Right cardiac atrium (tissue), 5 donors: ENCODE measurements at regions not wholly inside any gene's neighbourhood (a gene's known extent, or its start where the extent isn't known, plus 50 kb on each side); places are given as distances from the start of the nearest gene placed in this dataset.

Experiments used
- ATAC-seq, 2 donors: fragments of 200-7000 bp; cut with Tn5 transposase; one replicate each; pipeline versions ENCODE4 v1.8.0 to v1.9.1; 2020; ENCODE audit warnings: moderate library complexity in 2 of 2, mild to moderate bottlenecking in 1 of 2
- DNase-seq, 3 donors: peaks; one replicate each; pipeline ENCODE4 v3.0.0-alpha.2; 2020
- H3K27ac ChIP-seq: one replicate; pipeline ENCODE4 v1.5.1; 2013; ENCODE audit warnings: mild to moderate bottlenecking, low read length, control low read depth, moderate library complexity
- H3K27me3 ChIP-seq: one replicate; pipeline ENCODE4 v1.6.1; 2013; ENCODE audit not compliant: control insufficient read depth, insufficient read depth
- H3K4me1 ChIP-seq: one replicate; pipeline ENCODE4 v1.6.1; 2013; ENCODE audit warnings: low read length; ENCODE audit not compliant: control insufficient read depth, insufficient read depth
- H3K4me3 ChIP-seq: one replicate; pipeline ENCODE4 v1.5.1; 2013; ENCODE audit warnings: low read length, control low read depth
- H3K9me3 ChIP-seq: one replicate; pipeline ENCODE4 v1.6.1; 2013; ENCODE audit warnings: low read length; ENCODE audit not compliant: control insufficient read depth
- WGBS: extraction: QIAGEN DNeasy Blood & Tissue Kit; methylation state at CpG from one replicate; pipeline ENCODE4 v1.1.7; 2013; 5-methylcytosine and 5-hydroxymethylcytosine counted together
- intact Hi-C, 4 donors: fragments of 100-400 bp; cut with DNase I; formaldehyde crosslinking; loops; one replicate each; pipeline versions ENCODE4 v1.11.0 to v1.14.0; 2022 to 2023
- donor health status: healthy with polysubstance abuse.
- donor health status: DM: no; HTN: yes; CAD: no.
- donor health status: DM: no; HTN: no; CAD: no.
- donor health status: DM: no; HTN: yes; CAD: no; lungs with severe emphysema.
- donor health status: DM: yes; HTN: yes; CAD: no.

DNA sequence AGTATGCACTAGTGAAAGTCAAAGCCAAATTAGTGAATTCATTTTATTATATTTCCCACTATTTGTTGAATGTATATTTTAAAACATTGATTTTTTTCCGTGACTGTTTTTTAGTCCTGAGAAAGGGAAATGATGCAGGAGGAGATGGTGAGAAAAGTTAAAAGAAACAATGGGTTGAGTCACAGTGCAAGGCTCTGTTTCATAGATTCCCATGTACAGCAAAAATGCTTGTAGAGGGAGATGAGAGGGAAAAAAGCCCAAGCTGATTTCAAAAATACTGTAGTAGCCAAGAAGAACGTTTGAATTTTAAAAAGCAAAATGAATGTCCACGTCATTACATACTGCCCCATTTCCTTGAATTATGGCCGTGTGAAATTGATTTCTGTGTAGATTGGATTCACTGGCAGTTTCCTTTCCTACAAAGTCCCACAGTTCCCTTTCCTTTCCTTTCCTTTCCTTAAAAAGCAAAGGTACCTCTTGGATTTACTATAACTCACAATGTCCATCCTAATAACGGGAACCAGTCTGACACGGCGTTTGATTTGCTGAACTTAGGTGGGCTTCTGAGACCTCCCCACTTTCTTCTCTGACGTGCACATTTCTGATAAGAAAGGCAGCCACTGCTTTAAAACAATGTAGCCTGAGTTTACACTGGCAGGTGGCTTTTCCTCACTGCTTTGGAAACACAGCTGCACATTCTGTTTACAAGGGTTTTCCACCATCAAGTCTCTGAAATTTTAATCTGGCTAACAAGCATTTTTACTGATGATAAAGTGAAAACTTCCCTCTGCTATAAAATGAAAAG, 63.7 kb downstream of the SPCS3 start:
- Histone ChIP-seq H3K4me1 (no peaks in the 10 kb centered on the region), H3K4me3 (peak overlapping the region; percentile 31), H3K9me3 (no peaks in the 10 kb centered on the region), H3K27ac (no peak overlapping the region), H3K27me3 (no peaks in the 10 kb centered on the region)
- no peak for DNase-seq
- WGBS: 20% methylated on average over 8 of the region's 8 CpGs
- intact Hi-C loops: loop anchor here in 1 of 4 donors (5.0 kb wide), 1 partner anchor 659 kb away; no protein-coding TSS in a partner anchor
- peak; percentile 59 to 94 for ATAC-seq

DNA sequence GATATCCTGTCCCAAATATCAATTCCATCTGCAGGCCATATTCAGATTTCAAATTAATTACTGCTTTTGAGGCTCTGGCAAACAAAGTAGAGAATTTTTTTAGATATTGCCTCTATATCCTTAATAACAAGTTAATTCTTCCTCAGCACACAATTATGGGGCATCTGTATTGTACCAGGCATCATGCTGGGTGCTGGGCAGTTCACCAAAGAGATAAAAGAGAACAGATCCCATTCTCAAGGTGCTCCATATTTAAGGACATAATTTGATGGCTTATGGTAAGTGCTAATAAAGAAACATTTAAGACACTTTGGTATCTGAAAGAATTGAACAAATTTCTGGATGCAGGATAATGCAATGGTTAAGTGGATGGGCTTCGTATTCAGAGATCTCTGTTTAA, 65.8 kb downstream of the SPCS3 start:
- Histone ChIP-seq H3K9me3 (no peaks in the 10 kb centered on the region), H3K4me1 (no peaks in the 10 kb centered on the region), H3K27ac (no peak overlapping the region), H3K4me3 (no peak overlapping the region), H3K27me3 (no peaks in the 10 kb centered on the region)
- intact Hi-C loops: no loop called here
- ATAC-seq (no peak), DNase-seq (no peak)
- 89% methylated on average over 1 of the region's 1 CpG for WGBS

DNA sequence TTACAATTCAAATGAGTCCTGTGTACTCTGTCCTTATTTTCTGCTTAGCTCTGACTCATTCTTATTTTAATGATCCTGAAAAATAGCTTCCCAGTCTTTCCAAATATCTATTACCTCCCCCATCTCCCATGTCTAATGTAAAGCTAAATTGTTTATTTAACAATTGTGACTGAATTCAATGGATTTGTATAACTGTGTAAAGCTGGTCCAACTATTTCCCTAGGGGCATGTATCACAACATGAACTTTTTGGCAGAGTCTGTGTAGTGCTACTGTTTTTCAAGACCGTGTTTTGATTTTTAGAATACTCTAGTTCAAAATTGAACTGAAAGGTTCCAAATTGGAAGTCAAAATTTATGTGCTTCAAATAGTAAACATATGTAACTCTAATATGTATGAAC, 67.8 kb downstream of the SPCS3 start:
- ATAC-seq (no peak), DNase-seq (no peak)
- Histone ChIP-seq H3K9me3 (no peaks in the 10 kb centered on the region), H3K4me3 (no peak overlapping the region), H3K27ac (no peak overlapping the region), H3K27me3 (no peaks in the 10 kb centered on the region), H3K4me1 (no peaks in the 10 kb centered on the region)
- WGBS: 33% methylated on average over 1 of the region's 1 CpG
- intact Hi-C loops: no loop called here

DNA sequence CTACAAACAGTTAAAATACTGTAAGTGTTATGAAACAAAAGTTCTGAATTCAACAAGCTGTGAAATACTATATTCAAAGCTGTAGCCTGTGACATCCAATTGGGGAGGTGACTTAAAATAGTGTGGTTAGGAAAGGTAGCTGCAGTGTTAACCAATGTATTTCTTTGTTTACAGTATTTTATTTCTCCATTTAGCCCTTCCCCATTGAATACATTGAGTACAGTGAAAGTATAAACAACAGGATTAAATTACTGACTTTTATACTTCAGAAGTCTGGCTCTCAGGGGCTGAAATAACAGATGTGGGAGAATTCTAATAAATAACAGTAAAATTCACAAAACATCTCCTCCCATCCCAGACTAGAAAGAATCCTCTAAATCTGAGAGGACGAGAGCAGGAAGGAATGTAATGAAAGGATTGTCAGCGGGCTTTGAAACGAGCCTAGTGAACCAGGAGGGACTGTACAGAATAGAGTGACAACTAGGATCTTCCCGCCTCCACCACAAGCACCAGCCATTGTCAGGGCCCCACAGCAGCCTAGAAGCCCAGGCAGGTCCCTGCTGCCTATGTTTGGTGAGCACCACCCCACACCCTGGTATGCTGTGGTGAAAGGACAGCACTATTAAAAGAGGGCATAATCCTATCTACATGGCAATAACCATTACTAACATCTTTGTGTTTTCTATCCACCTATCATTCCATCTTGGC, 73.7 kb downstream of the SPCS3 start:
- H3K27ac ChIP-seq: no peak overlapping the region
- no peaks in the 10 kb centered on the region for H3K9me3 ChIP-seq
- DNase-seq (no peak), ATAC-seq (no peak)
- no peak overlapping the region for H3K4me3 ChIP-seq
- intact Hi-C loops: no loop called here
- WGBS: 52% methylated on average over 4 of the region's 4 CpGs
- H3K4me1 ChIP-seq: no peaks in the 10 kb centered on the region
- no peaks in the 10 kb centered on the region for H3K27me3 ChIP-seq

DNA sequence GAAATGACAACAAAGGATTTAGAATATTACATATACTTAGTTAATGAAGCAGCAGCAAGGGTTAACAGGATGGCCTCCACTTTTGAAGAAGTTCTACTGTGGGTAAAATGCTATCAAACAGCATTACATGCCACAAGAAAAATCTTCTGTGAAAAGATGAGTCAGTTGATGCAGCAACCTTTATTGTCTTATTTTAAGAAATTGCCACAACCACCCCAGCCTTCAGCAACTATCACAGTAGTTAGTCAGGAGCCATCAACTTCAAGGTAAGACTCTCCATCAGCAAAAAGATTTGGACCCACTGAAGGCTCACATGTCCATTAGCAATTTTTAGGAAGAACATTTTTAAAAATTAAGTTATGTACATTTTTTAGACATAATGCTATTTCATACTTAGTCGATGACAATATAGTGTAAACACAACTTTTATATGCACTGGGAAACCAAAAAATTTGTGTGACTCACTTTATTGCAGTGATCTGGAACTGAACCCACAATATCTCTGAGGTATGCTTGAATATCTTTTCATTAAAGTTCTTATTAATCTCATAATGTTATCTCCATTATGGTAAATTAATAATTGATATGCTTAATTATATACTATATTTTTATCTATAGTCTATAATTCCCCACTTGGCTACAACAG, 81.2 kb downstream of the SPCS3 start:
- Histone ChIP-seq H3K4me3 (no peak overlapping the region), H3K9me3 (no peaks in the 10 kb centered on the region), H3K27ac (no peak overlapping the region), H3K27me3 (no peaks in the 10 kb centered on the region), H3K4me1 (no peaks in the 10 kb centered on the region)
- intact Hi-C loops: no loop called here
- WGBS: 84% methylated on average over 1 of the region's 1 CpG
- no peak for ATAC-seq
- DNase-seq: no peak

DNA sequence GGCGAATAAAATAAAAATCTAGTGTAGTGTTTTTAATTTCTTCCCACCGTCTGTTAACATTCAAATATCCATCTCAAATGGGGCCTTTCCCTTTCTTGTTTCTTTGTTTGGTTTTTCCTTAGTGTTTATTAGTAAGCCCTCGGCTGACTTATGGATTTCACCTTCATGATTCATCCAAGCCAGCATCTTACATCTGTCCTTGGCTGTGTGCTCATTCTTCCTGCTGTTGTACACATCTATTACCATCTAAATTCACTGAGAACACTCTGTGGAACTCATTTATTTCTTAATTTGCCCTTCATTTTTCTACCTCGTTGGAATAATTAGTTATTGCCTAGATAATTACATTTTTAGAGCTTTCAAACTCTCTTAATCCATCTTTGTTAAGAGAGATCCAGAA, 84.9 kb downstream of the SPCS3 start:
- H3K4me3 ChIP-seq: no peak overlapping the region
- DNase-seq (no peak), ATAC-seq (no peak)
- no peak overlapping the region for H3K27ac ChIP-seq
- intact Hi-C loops: no loop called here
- no peaks in the 10 kb centered on the region for H3K27me3 ChIP-seq
- 79% methylated on average over 4 of the region's 4 CpGs for WGBS
- no peaks in the 10 kb centered on the region for H3K4me1 ChIP-seq
- H3K9me3 ChIP-seq: no peaks in the 10 kb centered on the region

DNA sequence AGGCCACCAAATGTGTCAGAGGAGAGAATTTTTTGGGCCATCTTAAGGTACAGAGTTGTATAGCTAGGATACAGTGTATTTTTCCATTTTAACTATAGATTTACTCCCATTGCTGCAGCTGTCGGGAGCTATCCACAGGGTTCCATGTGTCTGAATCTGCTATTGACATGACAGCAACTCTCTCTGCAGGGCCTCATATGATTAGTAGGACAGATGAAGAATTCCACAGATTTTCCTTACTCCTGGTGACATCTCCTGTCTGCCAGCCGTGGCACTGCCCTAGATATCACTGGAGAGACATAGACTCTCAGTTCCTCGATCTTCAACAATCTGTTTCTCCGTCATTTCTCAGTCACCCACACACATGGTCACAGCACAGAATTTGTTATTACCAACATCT, 86.5 kb downstream of the SPCS3 start:
- H3K4me1 ChIP-seq: no peaks in the 10 kb centered on the region
- no peak overlapping the region for H3K4me3 ChIP-seq
- intact Hi-C loops: no loop called here
- no peaks in the 10 kb centered on the region for H3K9me3 ChIP-seq
- no peak overlapping the region for H3K27ac ChIP-seq
- ATAC-seq (no peak), DNase-seq (no peak)
- H3K27me3 ChIP-seq: no peaks in the 10 kb centered on the region
- 83% methylated on average over 4 of the region's 4 CpGs for WGBS

DNA sequence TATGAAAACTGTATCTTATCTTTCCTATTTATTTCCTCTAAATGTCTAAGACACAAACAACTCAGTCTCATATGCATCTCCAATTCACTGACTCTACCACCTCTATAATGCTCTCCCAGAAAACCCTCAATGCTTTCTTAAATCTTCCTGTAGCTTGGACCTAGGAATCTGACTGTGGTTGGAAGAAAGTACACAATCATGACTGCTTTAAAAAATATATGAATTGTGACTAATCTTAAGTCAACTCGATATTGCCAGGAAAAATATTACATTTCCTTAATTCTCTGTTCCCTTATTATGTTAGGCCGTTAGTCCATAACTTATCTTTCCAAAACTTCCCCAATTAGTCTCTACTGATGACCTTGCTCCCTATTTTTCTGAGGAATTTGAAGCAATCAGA, 87.0 kb downstream of the SPCS3 start:
- Histone ChIP-seq H3K4me3 (no peak overlapping the region), H3K9me3 (no peaks in the 10 kb centered on the region), H3K4me1 (no peaks in the 10 kb centered on the region), H3K27ac (no peak overlapping the region), H3K27me3 (no peaks in the 10 kb centered on the region)
- ATAC-seq (no peak), DNase-seq (no peak)
- WGBS: 46% methylated on average over 2 of the region's 2 CpGs
- intact Hi-C loops: no loop called here

DNA sequence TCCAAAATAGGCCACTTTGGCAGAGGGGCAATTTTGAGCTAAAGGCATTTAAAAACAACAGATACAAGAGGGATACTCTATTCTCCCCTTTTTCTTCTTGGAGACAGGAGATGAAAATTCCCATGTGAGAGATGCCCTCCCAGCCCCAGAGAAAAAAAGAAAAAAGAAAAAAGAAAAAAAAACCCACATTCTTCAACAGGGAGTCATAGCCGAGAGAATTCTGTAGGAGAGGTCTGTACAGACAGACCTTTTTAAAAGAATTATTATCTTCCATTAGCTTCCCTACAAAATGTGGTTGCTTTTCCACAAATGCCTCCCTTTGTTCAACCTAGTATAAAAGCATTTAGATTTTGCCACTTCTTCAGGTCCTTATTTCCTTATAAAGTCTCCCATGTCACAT, 89.9 kb downstream of the SPCS3 start:
- 87% methylated on average over 1 of the region's 1 CpG for WGBS
- no peak overlapping the region for H3K4me3 ChIP-seq
- intact Hi-C loops: no loop called here
- ATAC-seq (no peak), DNase-seq (no peak)
- no peaks in the 10 kb centered on the region for H3K4me1 ChIP-seq
- no peak overlapping the region for H3K27ac ChIP-seq
- H3K9me3 ChIP-seq: no peaks in the 10 kb centered on the region
- no peaks in the 10 kb centered on the region for H3K27me3 ChIP-seq

DNA sequence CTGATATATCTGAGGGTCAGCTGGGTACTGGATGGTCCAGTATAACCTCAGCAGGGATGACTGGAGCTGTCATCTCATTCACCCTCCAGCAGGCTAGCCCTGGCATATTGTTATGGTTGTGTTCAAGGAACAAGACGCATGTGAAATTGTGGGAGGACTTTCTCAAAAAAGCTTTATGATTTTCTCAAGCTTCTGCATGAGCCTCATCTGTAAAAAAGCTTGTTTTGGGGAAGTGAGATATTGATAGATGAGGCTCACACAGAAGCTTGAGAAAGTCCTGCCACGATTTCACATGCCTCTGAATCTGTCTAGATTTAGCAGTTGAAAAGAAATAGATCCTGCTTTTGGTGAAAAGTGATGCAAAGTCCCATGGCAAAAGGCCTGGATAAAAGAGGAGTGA, 93.4 kb downstream of the SPCS3 start:
- WGBS: 82% methylated on average over 2 of the region's 2 CpGs
- Histone ChIP-seq H3K27ac (no peak overlapping the region), H3K4me1 (no peaks in the 10 kb centered on the region), H3K27me3 (no peaks in the 10 kb centered on the region), H3K4me3 (no peak overlapping the region), H3K9me3 (no peaks in the 10 kb centered on the region)
- DNase-seq: no peak
- intact Hi-C loops: no loop called here
- no peak for ATAC-seq

DNA sequence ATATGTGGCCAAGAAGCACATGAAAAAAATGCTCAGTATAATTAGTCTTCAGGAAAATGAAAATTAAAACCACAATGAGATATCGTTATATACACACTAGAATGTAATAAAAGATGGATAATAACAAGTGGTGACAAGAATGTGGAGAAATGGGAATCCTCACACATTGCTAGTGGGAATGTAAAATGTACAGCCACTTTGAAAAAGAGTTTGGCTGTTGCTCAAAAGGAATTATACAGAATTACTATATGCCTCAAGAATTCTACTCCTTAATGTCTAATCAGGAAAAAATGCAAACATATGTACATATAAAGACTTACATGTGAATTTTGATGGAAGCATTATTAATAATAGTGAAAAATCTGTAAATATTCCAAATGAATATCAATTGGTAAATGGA, 102.2 kb downstream of the SPCS3 start:
- DNase-seq (no peak), ATAC-seq (no peak)
- H3K4me3 ChIP-seq: no peak overlapping the region
- H3K27ac ChIP-seq: no peak overlapping the region
- intact Hi-C loops: no loop called here
- no peaks in the 10 kb centered on the region for H3K27me3 ChIP-seq
- H3K9me3 ChIP-seq: no peaks in the 10 kb centered on the region
- WGBS: 66% methylated on average over 1 of the region's 1 CpG
- no peaks in the 10 kb centered on the region for H3K4me1 ChIP-seq
